Activated CD8-positive, alpha-beta T cell treated with anti-CD3 and anti-CD28 coated beads, Interleukin-2, amount 10 ng/mL, durations not matched to agents 7 days and 5 days (primary cell): ENCODE measurements at regions not wholly inside any gene's neighbourhood (a gene's known extent, or its start where the extent isn't known, plus 50 kb on each side); places are given as distances from the start of the nearest gene placed in this dataset.

Source experiments
- ATAC-seq: fragments of 150-1000 bp; cut with Tn5 transposase; one replicate; pipeline ENCODE4 v1.10.0; 2021; ENCODE audit warnings: moderate library complexity
- CTCF ChIA-PET: fragments of 350-600 bp; sonication (Branson Sonifier 250); formaldehyde crosslinking; loops from one replicate; lab custom pipeline; 2021; ENCODE audit warnings: antibody characterized with exemption; lab: Charles Lee
- POLR2A ChIA-PET: fragments of 350-600 bp; sonication (Branson Sonifier 250); formaldehyde crosslinking; loops from one replicate; lab custom pipeline; 2021; ENCODE audit warnings: antibody characterized with exemption; lab: Charles Lee
- DNase-seq: peaks from one replicate; pipeline ENCODE4 v3.0.0-alpha.2; 2020
- H3K27ac Mint-ChIP-seq: one replicate; pipeline ENCODE4 v1.8.0; 2021; ENCODE audit warnings: mild to moderate bottlenecking, mixed read lengths
- H3K27me3 Mint-ChIP-seq: one replicate; pipeline ENCODE4 v1.8.0; 2021; ENCODE audit warnings: low read depth, mixed read lengths
- H3K36me3 Mint-ChIP-seq: one replicate; pipeline ENCODE4 v1.8.0; 2021; ENCODE audit warnings: low read depth, mixed read lengths
- H3K4me1 Mint-ChIP-seq: one replicate; pipeline ENCODE4 v1.8.0; 2021; ENCODE audit warnings: low read depth, mixed read lengths
- H3K4me3 Mint-ChIP-seq: one replicate; pipeline ENCODE4 v1.8.0; 2021; ENCODE audit warnings: mild to moderate bottlenecking, mixed read lengths
- H3K9me3 Mint-ChIP-seq: one replicate; pipeline ENCODE4 v1.8.0; 2022; ENCODE audit warnings: mixed read lengths; ENCODE audit not compliant: insufficient read depth

DNA sequence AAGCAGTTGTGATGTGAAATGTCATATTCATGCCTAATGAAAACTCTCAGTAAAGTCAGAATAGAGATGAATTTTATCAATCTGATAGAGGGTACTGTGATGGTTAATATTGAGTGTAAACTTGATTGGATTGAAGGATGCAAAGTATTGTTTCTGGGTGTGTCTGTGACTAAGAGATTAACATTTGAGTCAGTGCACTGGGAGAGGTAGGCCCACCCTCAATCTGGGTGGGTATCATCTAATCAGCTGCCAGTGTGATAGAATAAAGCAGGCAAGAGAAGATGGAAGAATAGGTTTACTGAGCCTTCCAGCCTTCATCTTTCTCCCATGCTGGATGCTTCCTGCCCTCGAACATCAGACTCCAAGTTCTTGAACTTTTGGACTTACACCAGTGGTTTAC lies 124.3 kb downstream of the CENPW start:
- ChIA-PET CTCF (no interaction called here), POLR2A (no interaction called here)
- Mint-ChIP-seq H3K27ac (no peak overlapping the region), H3K4me1 (no peaks in the 10 kb centered on the region), H3K27me3 (no peaks in the 10 kb centered on the region), H3K9me3 (no peaks in the 10 kb centered on the region), H3K4me3 (no peak overlapping the region), H3K36me3 (no peaks in the 10 kb centered on the region)
- no peak for ATAC-seq
- DNase-seq: no peak

GRCh38 chr6:126475449-126475848 lies 135.5 kb downstream of the CENPW start:
- Mint-ChIP-seq H3K27me3 (no peaks in the 10 kb centered on the region), H3K4me3 (no peak overlapping the region), H3K9me3 (no peaks in the 10 kb centered on the region), H3K4me1 (no peaks in the 10 kb centered on the region), H3K27ac (no peak overlapping the region), H3K36me3 (no peaks in the 10 kb centered on the region)
- no peak for ATAC-seq
- no peak for DNase-seq
- CTCF ChIA-PET: no interaction called here
- POLR2A ChIA-PET: no interaction called here

DNA sequence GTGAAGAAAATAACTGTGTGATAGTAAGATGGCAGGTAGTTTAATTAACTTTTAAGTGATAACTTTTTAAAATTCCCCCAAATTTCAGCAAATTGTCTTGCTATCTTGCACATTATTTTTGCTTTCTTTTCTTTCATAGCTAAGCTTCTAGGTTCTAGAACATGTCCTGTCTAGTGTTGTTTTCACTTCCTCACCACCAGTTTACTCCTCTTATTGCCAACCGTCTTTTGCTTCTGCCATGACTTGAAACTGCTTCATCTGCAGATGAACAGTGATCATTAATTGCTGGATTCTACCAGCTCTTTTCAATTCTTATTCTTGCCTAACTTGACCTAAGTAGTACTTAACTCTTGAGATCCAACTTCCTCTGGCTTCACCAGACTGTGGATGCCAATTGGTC lies 137.8 kb downstream of the CENPW start:
- DNase-seq: no peak
- ChIA-PET POLR2A (no interaction called here), CTCF (no interaction called here)
- no peaks in the 10 kb centered on the region for H3K27me3 Mint-ChIP-seq
- H3K4me3 Mint-ChIP-seq: no peak overlapping the region
- ATAC-seq: no peak
- H3K27ac Mint-ChIP-seq: no peak overlapping the region
- H3K9me3 Mint-ChIP-seq: no peaks in the 10 kb centered on the region
- H3K36me3 Mint-ChIP-seq: no peaks in the 10 kb centered on the region
- no peaks in the 10 kb centered on the region for H3K4me1 Mint-ChIP-seq

- no peaks in the 10 kb centered on the region for H3K27me3 Mint-ChIP-seq
- H3K36me3 Mint-ChIP-seq: no peaks in the 10 kb centered on the region
- no peaks in the 10 kb centered on the region for H3K9me3 Mint-ChIP-seq
- no peak for ATAC-seq
- no peaks in the 10 kb centered on the region for H3K4me1 Mint-ChIP-seq
- no peak for DNase-seq
- no peak overlapping the region for H3K4me3 Mint-ChIP-seq
- ChIA-PET CTCF (no interaction called here), POLR2A (no interaction called here)
- H3K27ac Mint-ChIP-seq: no peak overlapping the region
These were observed 140.4 kb downstream of the CENPW start for GRCh38 chr6:126480268-126480667.

- no peak overlapping the region for H3K4me3 Mint-ChIP-seq
- H3K27me3 Mint-ChIP-seq: no peaks in the 10 kb centered on the region
- no peak for ATAC-seq
- no peaks in the 10 kb centered on the region for H3K36me3 Mint-ChIP-seq
- H3K9me3 Mint-ChIP-seq: no peaks in the 10 kb centered on the region
- no peak for DNase-seq
- no peaks in the 10 kb centered on the region for H3K4me1 Mint-ChIP-seq
- CTCF ChIA-PET: no interaction called here
- POLR2A ChIA-PET: no interaction called here
- H3K27ac Mint-ChIP-seq: no peak overlapping the region
These were observed 141.4 kb downstream of the CENPW start for GRCh38 chr6:126481319-126481718.

- no peak for DNase-seq
- no peak for ATAC-seq
- CTCF ChIA-PET: no interaction called here
- POLR2A ChIA-PET: no interaction called here
- H3K9me3 Mint-ChIP-seq: no peaks in the 10 kb centered on the region
- H3K4me1 Mint-ChIP-seq: no peaks in the 10 kb centered on the region
- H3K4me3 Mint-ChIP-seq: no peak overlapping the region
- no peaks in the 10 kb centered on the region for H3K36me3 Mint-ChIP-seq
- H3K27ac Mint-ChIP-seq: no peak overlapping the region
- H3K27me3 Mint-ChIP-seq: no peaks in the 10 kb centered on the region
These were observed 164.9 kb downstream of the CENPW start for GRCh38 chr6:126504792-126505191.

DNA sequence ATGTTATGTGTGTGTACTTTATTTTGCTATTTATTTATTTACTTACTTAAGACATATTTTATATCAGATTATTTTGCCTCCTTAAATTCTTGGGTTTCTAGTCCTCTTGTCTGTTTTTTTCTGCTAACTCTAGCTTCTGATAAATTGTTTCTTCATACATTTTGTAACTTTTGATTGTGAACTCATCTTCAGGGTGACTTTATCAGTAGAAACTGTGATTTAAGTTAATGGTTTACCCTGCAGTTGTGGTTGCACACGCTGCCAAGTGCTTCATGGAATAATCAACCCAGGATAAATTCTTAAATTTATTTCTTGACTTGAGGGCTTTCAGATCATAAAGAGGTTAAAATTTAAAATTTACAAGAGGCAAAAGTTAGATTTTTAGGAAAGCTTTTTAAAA lies 173.3 kb downstream of the CENPW start:
- H3K27me3 Mint-ChIP-seq: no peaks in the 10 kb centered on the region
- no peak for ATAC-seq
- no peaks in the 10 kb centered on the region for H3K4me1 Mint-ChIP-seq
- H3K36me3 Mint-ChIP-seq: no peaks in the 10 kb centered on the region
- H3K9me3 Mint-ChIP-seq: no peaks in the 10 kb centered on the region
- no peak overlapping the region for H3K4me3 Mint-ChIP-seq
- ChIA-PET POLR2A (no interaction called here), CTCF (no interaction called here)
- DNase-seq: no peak
- H3K27ac Mint-ChIP-seq: no peak overlapping the region

GRCh38 chr6:126516411-126516810 lies 176.5 kb downstream of the CENPW start:
- POLR2A ChIA-PET: no interaction called here
- ATAC-seq (no peak), DNase-seq (no peak)
- Mint-ChIP-seq H3K27ac (no peak overlapping the region), H3K27me3 (no peaks in the 10 kb centered on the region), H3K4me3 (no peak overlapping the region), H3K36me3 (no peaks in the 10 kb centered on the region), H3K9me3 (no peaks in the 10 kb centered on the region), H3K4me1 (no peaks in the 10 kb centered on the region)
- CTCF ChIA-PET: no interaction called here

DNA sequence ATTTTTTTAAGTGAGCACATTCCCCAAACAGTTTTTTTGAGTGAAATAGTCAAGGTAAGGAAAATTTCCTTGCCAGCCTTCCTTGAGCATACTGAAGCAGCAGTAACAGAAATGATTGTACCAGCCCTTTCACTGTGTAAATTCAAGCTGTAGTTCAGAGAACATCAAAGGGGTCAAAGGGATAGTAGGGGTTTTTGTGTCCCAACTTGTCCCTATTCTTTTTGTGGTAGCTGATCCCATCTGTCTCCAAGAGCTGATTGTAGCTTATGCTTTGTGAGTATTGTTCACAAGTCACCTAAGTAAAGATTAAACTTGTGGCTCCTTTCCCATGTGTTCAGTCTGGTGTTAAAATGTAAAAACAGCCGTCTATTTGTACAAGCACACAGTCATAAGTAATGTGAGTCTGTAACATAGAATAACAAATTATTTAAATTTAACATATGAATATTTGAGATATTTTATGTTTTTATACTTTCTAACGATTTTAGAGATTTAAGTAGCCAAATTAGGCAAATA lies 185.0 kb downstream of the CENPW start:
- no peaks in the 10 kb centered on the region for H3K4me1 Mint-ChIP-seq
- no peak overlapping the region for H3K4me3 Mint-ChIP-seq
- no peaks in the 10 kb centered on the region for H3K9me3 Mint-ChIP-seq
- H3K27ac Mint-ChIP-seq: no peak overlapping the region
- ATAC-seq (no peak), DNase-seq (no peak)
- CTCF ChIA-PET: no interaction called here
- POLR2A ChIA-PET: no interaction called here
- no peaks in the 10 kb centered on the region for H3K27me3 Mint-ChIP-seq
- H3K36me3 Mint-ChIP-seq: no peaks in the 10 kb centered on the region

DNA sequence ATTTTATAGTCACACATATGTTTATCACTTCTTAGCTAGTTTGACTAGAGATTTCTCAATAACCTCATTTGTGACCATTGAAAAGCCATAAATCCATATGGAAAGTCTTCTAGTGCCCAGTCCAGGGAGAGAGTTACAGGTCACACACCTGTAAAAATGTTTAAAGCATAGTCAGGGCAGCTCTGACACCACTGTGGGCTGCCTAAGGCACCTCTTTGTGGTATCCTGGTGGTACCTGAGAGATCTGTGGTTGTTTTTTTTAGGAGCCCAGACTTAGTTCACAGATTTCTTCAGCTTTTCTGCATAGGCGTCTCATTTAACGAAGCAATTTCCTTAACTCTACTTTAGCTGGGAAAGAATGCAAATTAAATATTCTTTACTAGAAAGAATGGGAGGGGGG lies 186.6 kb downstream of the CENPW start:
- H3K36me3 Mint-ChIP-seq: no peaks in the 10 kb centered on the region

GRCh38 chr6:126526996-126527606 lies 187.2 kb downstream of the CENPW start:
- CTCF ChIA-PET: no interaction called here
- no peak overlapping the region for H3K27ac Mint-ChIP-seq
- H3K9me3 Mint-ChIP-seq: no peaks in the 10 kb centered on the region
- no peaks in the 10 kb centered on the region for H3K36me3 Mint-ChIP-seq
- H3K4me1 Mint-ChIP-seq: no peaks in the 10 kb centered on the region
- POLR2A ChIA-PET: no interaction called here
- ATAC-seq (no peak), DNase-seq (no peak)
- H3K4me3 Mint-ChIP-seq: no peak overlapping the region
- H3K27me3 Mint-ChIP-seq: no peaks in the 10 kb centered on the region

More for the DNA sequence above, 186.6 kb downstream of the CENPW start:
- CTCF ChIA-PET: no interaction called here
- DNase-seq (no peak), ATAC-seq (no peak)
- no peaks in the 10 kb centered on the region for H3K4me1 Mint-ChIP-seq
- no peak overlapping the region for H3K4me3 Mint-ChIP-seq
- H3K27me3 Mint-ChIP-seq: no peaks in the 10 kb centered on the region
- POLR2A ChIA-PET: no interaction called here
- H3K27ac Mint-ChIP-seq: no peak overlapping the region
- H3K9me3 Mint-ChIP-seq: no peaks in the 10 kb centered on the region

DNA sequence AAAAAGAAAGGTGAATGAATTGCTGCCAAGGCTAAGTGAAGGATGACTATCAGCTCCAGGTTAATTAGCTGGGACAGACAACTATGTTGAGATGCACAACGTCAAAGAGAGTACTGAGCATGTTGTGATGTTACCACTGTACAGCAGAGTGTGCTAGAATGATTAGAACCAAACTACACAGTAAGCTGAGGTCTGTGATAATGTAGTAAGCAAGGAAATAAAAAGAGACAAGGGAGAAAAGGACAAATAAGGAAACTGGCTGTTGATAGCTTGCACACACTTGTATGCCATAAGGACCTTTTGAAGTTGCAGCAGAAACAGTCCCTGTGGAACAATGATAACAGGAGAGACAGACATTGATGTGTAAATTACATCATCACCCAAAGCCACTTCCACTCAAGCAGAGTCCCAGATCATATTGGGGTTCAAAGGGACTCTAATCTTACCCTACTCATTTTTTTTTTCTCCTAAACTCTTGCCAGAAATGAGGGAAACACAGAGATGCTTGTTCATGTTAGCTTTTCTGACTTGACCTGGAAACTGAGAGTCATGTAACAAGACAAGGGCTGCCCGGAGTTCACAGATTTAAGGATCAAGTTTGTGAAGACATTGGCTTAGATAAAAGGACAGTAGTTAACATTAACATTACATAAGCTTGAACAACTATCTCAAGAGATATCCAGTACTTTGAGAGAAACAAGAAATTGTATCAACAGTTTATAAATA lies 189.9 kb downstream of the CENPW start:
- Mint-ChIP-seq H3K9me3 (no peaks in the 10 kb centered on the region), H3K27ac (no peak overlapping the region), H3K4me3 (no peak overlapping the region), H3K27me3 (no peaks in the 10 kb centered on the region), H3K36me3 (no peaks in the 10 kb centered on the region), H3K4me1 (no peaks in the 10 kb centered on the region)
- ChIA-PET POLR2A (no interaction called here), CTCF (no interaction called here)
- no peak for DNase-seq
- ATAC-seq: no peak
